Glomerular endothelial cell (primary cell): ENCODE measurements at regions not wholly inside any gene's neighbourhood (a gene's known extent, or its start where the extent isn't known, plus 50 kb on each side); places are given as distances from the start of the nearest gene placed in this dataset.
"Not testable (repeated sequence)": the region's sequence is repeated elsewhere in the genome, so short reads cannot be mapped to it uniquely, and the experiment has no call there.

Experiments used
- DNase-seq: peaks from one replicate; pipeline ENCODE4 v3.0.0-alpha.2; 2011; ENCODE audit warnings: low read depth, low spot score; ENCODE audit errors: extremely low read depth

- no peak for DNase-seq
Measured at GRCh38 chr10:8815969-8816368, 761.5 kb downstream of the GATA3 start.

GRCh38 chr10:8817299-8817698 lies 762.8 kb downstream of the GATA3 start:
- no peak for DNase-seq

- no peak for DNase-seq
Measured at GRCh38 chr10:8825611-8826010, 771.1 kb downstream of the GATA3 start.

- no peak for DNase-seq
Measured at GRCh38 chr10:8829592-8829991, 775.1 kb downstream of the GATA3 start.

- no peak for DNase-seq
Measured at GRCh38 chr10:8830048-8830447, 775.6 kb downstream of the GATA3 start.

GRCh38 chr10:8830876-8831275 lies 776.4 kb downstream of the GATA3 start:
- DNase-seq: no peak

- no peak for DNase-seq
Measured at GRCh38 chr10:8835453-8836167, 781.1 kb downstream of the GATA3 start.

GRCh38 chr10:8840356-8840755 lies 785.9 kb downstream of the GATA3 start:
- DNase-seq: no peak

GRCh38 chr10:8844141-8844540 lies 789.7 kb downstream of the GATA3 start:
- DNase-seq: no peak

- DNase-seq: no peak
Measured at GRCh38 chr10:8852546-8852945, 798.1 kb downstream of the GATA3 start.

- no peak for DNase-seq
Measured at GRCh38 chr10:8853048-8853447, 798.6 kb downstream of the GATA3 start.

GRCh38 chr10:8868924-8869323 lies 814.4 kb downstream of the GATA3 start:
- DNase-seq: not testable (repeated sequence)

- DNase-seq: no peak
Measured at GRCh38 chr10:8873310-8873709, 818.8 kb downstream of the GATA3 start.

- DNase-seq: no peak
Measured at GRCh38 chr10:8874268-8874667, 819.8 kb downstream of the GATA3 start.

- no peak for DNase-seq
Measured at GRCh38 chr10:8874972-8875371, 820.5 kb downstream of the GATA3 start.

GRCh38 chr10:8876171-8876570 lies 821.7 kb downstream of the GATA3 start:
- DNase-seq: no peak

GRCh38 chr10:8889538-8889937 lies 835.0 kb downstream of the GATA3 start:
- no peak for DNase-seq

- no peak for DNase-seq
Measured at GRCh38 chr10:8893102-8893501, 838.6 kb downstream of the GATA3 start.

- DNase-seq: no peak
Measured at GRCh38 chr10:8894148-8894547, 839.7 kb downstream of the GATA3 start.

GRCh38 chr10:8897769-8898168 lies 843.3 kb downstream of the GATA3 start:
- no peak for DNase-seq

- DNase-seq: no peak
Measured at GRCh38 chr10:8898745-8899330, 844.4 kb downstream of the GATA3 start.

- DNase-seq: no peak
Measured at GRCh38 chr10:8902926-8903325, 848.4 kb downstream of the GATA3 start.

- no peak for DNase-seq
Measured at GRCh38 chr10:8908013-8908412, 853.5 kb downstream of the GATA3 start.
